ENCODE measurements at regions not wholly inside any gene's neighbourhood (a gene's known extent, or its start where the extent isn't known, plus 50 kb on each side); places are given as distances from the start of the nearest gene placed in this dataset.

- TF ChIP-seq ZFP30 (CRISPR knock-in tag; IDR thresholded peaks at IDR 0.05) (no peak), ZFP3 (CRISPR knock-in tag; IDR thresholded peaks at IDR 0.05) (no peak), TOX (CRISPR knock-in tag; IDR thresholded peaks at IDR 0.05; ENCODE audit: borderline replicate concordance) (no peak), PATZ1 (CRISPR knock-in tag; IDR thresholded peaks at IDR 0.05; ENCODE audit: borderline replicate concordance) (no peak), PPARA (CRISPR knock-in tag; IDR thresholded peaks at IDR 0.05; ENCODE audit: borderline replicate concordance) (no peak), RARB (CRISPR knock-in tag; IDR thresholded peaks at IDR 0.05) (no peak), TSHZ2 (CRISPR knock-in tag; IDR thresholded peaks at IDR 0.05) (no peak), GLIS3 (CRISPR knock-in tag; IDR thresholded peaks at IDR 0.05) (no peak), BACH2 (CRISPR knock-in tag; IDR thresholded peaks at IDR 0.05; ENCODE audit: borderline replicate concordance) (no peak), ISL1 (CRISPR knock-in tag; IDR thresholded peaks at IDR 0.05) (no peak), ESRRG (CRISPR knock-in tag; IDR thresholded peaks at IDR 0.05) (no peak), ARNTL (CRISPR knock-in tag; IDR thresholded peaks at IDR 0.05; ENCODE audit: borderline replicate concordance, low read depth) (no peak)
Measured at GRCh38 chr4:3612934-3613333, 80.7 kb upstream of the LRPAP1 start.
